Keratinocyte (primary cell): ENCODE measurements at regions not wholly inside any gene's neighbourhood (a gene's known extent, or its start where the extent isn't known, plus 50 kb on each side); places are given as distances from the start of the nearest gene placed in this dataset.

ENCODE experiments used
- DNase-seq: peaks from one replicate; pipeline ENCODE4 v3.0.0-alpha.2; 2011; ENCODE audit warnings: low read depth, missing footprints, low spot score
- FAIRE-seq: peaks from 2 replicates; lab custom pipeline; 2011; peaks lifted over from hg19 to GRCh38; lab: Jason Lieb, UNC
- H2AFZ ChIP-seq: 2 replicates; pipeline ENCODE4 v1.6.0; 2012; ENCODE audit warnings: low read length, control low read depth, inconsistent platforms; ENCODE audit not compliant: control insufficient read depth
- H3K27ac ChIP-seq: 2 replicates; pipeline ENCODE4 v1.5.1; 2011; ENCODE audit warnings: low read length; ENCODE audit not compliant: control insufficient read depth, insufficient read depth
- H3K27me3 ChIP-seq: 3 replicates; pipeline ENCODE4 v1.6.0; 2011; ENCODE audit warnings: low read length; ENCODE audit not compliant: control insufficient read depth, insufficient read depth; ENCODE audit errors: extremely low read depth
- H3K36me3 ChIP-seq, 2 experiments: 2 replicates in 1 of 2; 3 replicates in 1 of 2; pipeline ENCODE4 v1.5.1; 2011; ENCODE audit warnings: low read length in 2 of 2, mild to moderate bottlenecking in 1 of 2; ENCODE audit not compliant: control insufficient read depth in 2 of 2, insufficient read depth in 2 of 2; ENCODE audit errors: extremely low read depth in 1 of 2
- H3K4me1 ChIP-seq: 3 replicates; pipeline ENCODE4 v1.5.1; 2011; ENCODE audit warnings: low read length; ENCODE audit not compliant: control insufficient read depth, insufficient read depth; ENCODE audit errors: extremely low read depth
- H3K4me2 ChIP-seq: 3 replicates; pipeline ENCODE4 v1.6.0; 2011; ENCODE audit warnings: low read depth, low read length; ENCODE audit not compliant: control insufficient read depth, insufficient read depth; ENCODE audit errors: extremely low read depth
- H3K4me3 ChIP-seq, 3 experiments: fragments of 200-600 bp in 1 of 3; sonication (generic) in 1 of 3; 2 replicates in 2 of 3; 3 replicates in 1 of 3; pipeline ENCODE4 v1.5.1; 2011 to 2016; ENCODE audit warnings: low read length in 3 of 3, mild to moderate bottlenecking in 3 of 3, control low read depth in 2 of 3, inconsistent platforms in 1 of 3, low read depth in 1 of 3, mixed read lengths in 1 of 3, mixed run types in 1 of 3, moderate library complexity in 1 of 3; ENCODE audit not compliant: control insufficient read depth in 2 of 3, insufficient read depth in 2 of 3; ENCODE audit errors: extremely low read depth in 1 of 3
- H3K79me2 ChIP-seq: 2 replicates; pipeline ENCODE4 v1.6.0; 2012; ENCODE audit warnings: low read length; ENCODE audit not compliant: control insufficient read depth, insufficient read depth
- H3K9ac ChIP-seq: 3 replicates; pipeline ENCODE4 v1.6.0; 2011; ENCODE audit warnings: low read length; ENCODE audit not compliant: control insufficient read depth, insufficient read depth; ENCODE audit errors: extremely low read depth
- H3K9me1 ChIP-seq: 3 replicates; pipeline ENCODE4 v1.6.0; 2011; ENCODE audit warnings: low read length; ENCODE audit not compliant: control insufficient read depth, insufficient read depth; ENCODE audit errors: extremely low read depth
- H3K9me3 ChIP-seq: 2 replicates; pipeline ENCODE4 v1.5.1; 2012; ENCODE audit warnings: low read depth, low read length; ENCODE audit not compliant: control insufficient read depth
- H4K20me1 ChIP-seq: 3 replicates; pipeline ENCODE4 v1.6.0; 2011; ENCODE audit warnings: low read length; ENCODE audit not compliant: control insufficient read depth, insufficient read depth; ENCODE audit errors: extremely low read depth
- EZH2 ChIP-seq: IDR thresholded peaks from one replicate; pipeline ENCODE4 v1.6.1; 2012; ENCODE audit warnings: inconsistent platforms, mild to moderate bottlenecking, low read length, moderate library complexity
- dilution Hi-C: fragments of 300-500 bp; cut with MboI; formaldehyde crosslinking; loops from one replicate; pipeline ENCODE4 v1.7.0; 2020; ENCODE audit warnings: low sequenced_read_pairs; ENCODE audit not compliant: extremely low pct_ligation_motif_present
- TF ChIP-seq, protein P1 (sequence below), 3 experiments: IDR thresholded peaks in 1 of 3; conservative IDR thresholded peaks in 1 of 3; optimal IDR thresholded peaks in 1 of 3; 2 replicates in 2 of 3; 3 replicates in 1 of 3; pipeline versions ENCODE3 to v1.5.1; 2011; ENCODE audit warnings: low read length in 3 of 3, mild to moderate bottlenecking in 3 of 3, moderate library complexity in 2 of 3, control low read depth in 1 of 3, inconsistent platforms in 1 of 3; ENCODE audit not compliant: insufficient read depth in 2 of 3; ENCODE audit errors: extremely low read depth in 1 of 3

DNA sequence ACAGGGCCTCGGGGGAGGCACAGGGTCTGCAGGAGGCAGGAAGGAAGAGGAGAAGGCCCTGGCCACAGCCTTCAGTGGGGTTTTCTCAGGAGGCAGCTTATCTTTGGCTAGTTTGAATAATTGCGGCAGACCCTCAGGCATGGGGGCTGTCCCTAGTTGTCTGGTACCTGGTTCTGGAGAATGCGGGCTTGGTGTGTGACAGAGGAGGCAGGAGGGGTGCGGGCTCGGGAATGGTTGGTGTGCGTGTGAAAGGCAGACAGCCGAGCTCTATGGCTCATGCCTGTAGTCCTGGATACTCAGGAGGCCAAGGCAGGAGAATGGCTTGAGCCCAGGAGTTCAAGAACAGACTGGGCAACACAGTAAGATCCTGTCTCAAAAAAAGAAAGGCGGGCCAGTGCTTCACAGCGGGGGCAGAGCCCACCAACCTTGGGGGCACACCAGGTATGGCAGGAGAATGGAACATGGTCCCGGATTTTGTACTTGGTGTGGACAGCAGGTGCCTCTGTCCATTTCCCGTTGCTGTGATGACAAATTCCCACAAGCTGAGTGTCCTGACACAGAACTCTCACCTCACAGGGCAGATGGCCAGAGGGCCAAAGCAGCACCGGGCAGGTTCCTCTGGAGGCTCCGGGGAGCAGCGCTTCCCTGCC, 640.6 kb downstream of the TBC1D22A start:
- no peaks in the 10 kb centered on the region for H3K27me3 ChIP-seq

DNA sequence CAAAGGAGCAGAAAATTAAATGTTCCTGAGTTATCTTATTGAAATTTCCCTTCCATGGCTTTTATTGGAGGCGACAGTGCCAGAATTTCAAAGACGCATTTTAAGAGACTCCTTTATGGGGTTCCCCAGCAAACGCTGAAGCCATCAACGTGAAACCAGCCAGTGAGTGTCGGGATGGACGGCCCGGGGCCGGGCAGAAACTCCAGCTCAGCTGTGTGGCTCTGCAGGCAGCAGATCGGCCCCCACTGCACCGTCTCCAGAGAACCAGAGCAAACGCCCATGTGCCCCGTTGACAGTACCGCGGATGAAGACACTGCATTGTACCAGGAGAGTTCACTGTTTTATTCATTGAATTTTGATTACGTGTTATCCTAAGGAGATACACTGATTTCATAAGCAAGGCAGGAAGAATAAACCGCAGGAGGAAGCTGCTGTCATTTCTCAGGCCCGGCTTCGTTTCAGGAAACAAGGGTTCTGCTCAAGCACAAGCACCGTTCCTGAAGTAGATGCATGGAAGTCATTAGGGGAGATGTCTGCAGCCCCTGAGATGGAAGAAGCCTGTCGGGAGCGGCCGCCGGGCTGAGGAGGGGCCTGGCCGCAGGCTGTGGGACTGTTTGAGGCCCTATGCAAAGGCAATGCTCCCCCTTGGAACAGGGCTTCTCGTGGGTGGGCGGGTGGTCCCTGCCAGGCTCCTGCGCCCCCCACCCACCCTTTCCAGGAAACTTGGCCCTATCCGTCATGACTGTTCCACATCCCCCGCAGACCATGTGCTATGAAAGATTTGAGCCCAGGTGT, 639.7 kb downstream of the TBC1D22A start:
- H3K79me2 ChIP-seq = no peaks in the 10 kb centered on the region
- DNase-seq = no peak
- no peak overlapping the region for H2AFZ ChIP-seq
- H3K27me3 ChIP-seq = no peaks in the 10 kb centered on the region
- no peaks in the 10 kb centered on the region for H4K20me1 ChIP-seq
- H3K4me2 ChIP-seq = no peak overlapping the region
- H3K9me1 ChIP-seq = no peaks in the 10 kb centered on the region
- no peak for FAIRE-seq
- no peak overlapping the region for H3K4me3 ChIP-seq
- no peak overlapping the region for H3K9ac ChIP-seq
- H3K9me3 ChIP-seq = peaks cover 5% of the 10 kb centered on the region
- no peaks in the 10 kb centered on the region for H3K36me3 ChIP-seq
- no peaks in the 10 kb centered on the region for H3K4me1 ChIP-seq
- TF ChIP-seq, protein P1, sequence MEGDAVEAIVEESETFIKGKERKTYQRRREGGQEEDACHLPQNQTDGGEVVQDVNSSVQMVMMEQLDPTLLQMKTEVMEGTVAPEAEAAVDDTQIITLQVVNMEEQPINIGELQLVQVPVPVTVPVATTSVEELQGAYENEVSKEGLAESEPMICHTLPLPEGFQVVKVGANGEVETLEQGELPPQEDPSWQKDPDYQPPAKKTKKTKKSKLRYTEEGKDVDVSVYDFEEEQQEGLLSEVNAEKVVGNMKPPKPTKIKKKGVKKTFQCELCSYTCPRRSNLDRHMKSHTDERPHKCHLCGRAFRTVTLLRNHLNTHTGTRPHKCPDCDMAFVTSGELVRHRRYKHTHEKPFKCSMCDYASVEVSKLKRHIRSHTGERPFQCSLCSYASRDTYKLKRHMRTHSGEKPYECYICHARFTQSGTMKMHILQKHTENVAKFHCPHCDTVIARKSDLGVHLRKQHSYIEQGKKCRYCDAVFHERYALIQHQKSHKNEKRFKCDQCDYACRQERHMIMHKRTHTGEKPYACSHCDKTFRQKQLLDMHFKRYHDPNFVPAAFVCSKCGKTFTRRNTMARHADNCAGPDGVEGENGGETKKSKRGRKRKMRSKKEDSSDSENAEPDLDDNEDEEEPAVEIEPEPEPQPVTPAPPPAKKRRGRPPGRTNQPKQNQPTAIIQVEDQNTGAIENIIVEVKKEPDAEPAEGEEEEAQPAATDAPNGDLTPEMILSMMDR (optimal IDR thresholded peaks at IDR 0.05 in 1 of 3, IDR thresholded peaks at IDR 0.05 in 1 of 3, conservative IDR thresholded peaks at IDR 0.05 in 1 of 3; ENCODE audit: extremely low read depth in 1 of 3, insufficient read depth in 2 of 3, low read length in 3 of 3) = no peak
- no peak for TF ChIP-seq EZH2
- no peak overlapping the region for H3K27ac ChIP-seq
- dilution Hi-C loops = no loop called here

More for the DNA sequence above, 640.6 kb downstream of the TBC1D22A start:
- Histone ChIP-seq H3K4me1 (no peaks in the 10 kb centered on the region), H3K9me1 (no peaks in the 10 kb centered on the region), H3K36me3 (no peaks in the 10 kb centered on the region), H2AFZ (no peak overlapping the region), H3K9me3 (peaks cover 5% of the 10 kb centered on the region), H4K20me1 (no peaks in the 10 kb centered on the region), H3K79me2 (no peaks in the 10 kb centered on the region), H3K4me3 (no peak overlapping the region), H3K9ac (no peak overlapping the region), H3K27ac (no peak overlapping the region), H3K4me2 (no peak overlapping the region)
- TF ChIP-seq EZH2 = no peak
- TF ChIP-seq, protein P1 (optimal IDR thresholded peaks at IDR 0.05 in 1 of 3, IDR thresholded peaks at IDR 0.05 in 1 of 3, conservative IDR thresholded peaks at IDR 0.05 in 1 of 3; ENCODE audit: extremely low read depth in 1 of 3, insufficient read depth in 2 of 3, low read length in 3 of 3) = no peak
- dilution Hi-C loops = no loop called here
- DNase-seq (no peak), FAIRE-seq (no peak)
